GM18907 (cell line): ENCODE measurements at regions not wholly inside any gene's neighbourhood (a gene's known extent, or its start where the extent isn't known, plus 50 kb on each side); places are given as distances from the start of the nearest gene placed in this dataset.
"Not testable (repeated sequence)": the region's sequence is repeated elsewhere in the genome, so short reads cannot be mapped to it uniquely, and the experiment has no call there.

Source experiments
- ATAC-seq: cut with Tn5 transposase; IDR thresholded peaks from one replicate; pipeline ENCODE4 v1.9.1; 2021; ENCODE audit warnings: mild to moderate bottlenecking, moderate library complexity; ENCODE audit not compliant: unreplicated experiment

DNA sequence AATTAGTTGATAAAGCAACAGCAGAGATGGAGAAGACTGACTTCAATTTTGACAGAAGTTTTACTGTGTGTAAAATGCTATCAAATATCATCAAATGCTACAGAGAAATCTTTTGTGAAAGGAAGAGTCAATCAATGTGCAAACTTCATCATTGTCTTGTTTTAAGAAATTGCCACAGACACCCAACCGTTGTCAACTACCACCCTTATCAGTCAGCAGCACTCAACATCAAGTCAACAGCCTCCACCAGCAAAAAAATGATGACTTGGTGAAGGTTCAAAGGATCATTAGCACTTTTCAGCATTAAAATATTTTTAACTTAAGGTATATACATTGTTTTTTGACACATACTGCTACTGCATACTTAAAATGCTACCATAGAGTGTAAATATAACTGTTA lies 888.8 kb downstream of the CDH18 start:
- ATAC-seq = no peak

DNA sequence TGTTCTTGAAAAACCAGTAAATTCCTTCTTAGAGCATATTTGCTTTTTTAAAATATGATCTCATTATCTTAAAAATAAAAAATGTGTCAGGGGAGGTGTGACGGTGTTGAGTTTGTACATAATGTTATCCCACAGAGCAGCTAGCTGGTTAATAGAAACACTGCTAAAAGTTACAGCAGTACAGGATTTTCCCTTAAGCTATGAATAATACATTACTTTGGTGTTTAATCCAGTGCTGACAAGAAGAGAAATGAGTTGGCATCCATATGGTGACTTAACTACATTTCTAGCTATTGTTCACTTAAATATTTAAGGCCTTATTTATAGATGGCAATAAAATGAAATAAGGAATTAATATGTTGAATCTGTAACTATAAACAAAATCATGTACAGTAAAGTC lies 883.1 kb downstream of the CDH18 start:
- no peak for ATAC-seq

DNA sequence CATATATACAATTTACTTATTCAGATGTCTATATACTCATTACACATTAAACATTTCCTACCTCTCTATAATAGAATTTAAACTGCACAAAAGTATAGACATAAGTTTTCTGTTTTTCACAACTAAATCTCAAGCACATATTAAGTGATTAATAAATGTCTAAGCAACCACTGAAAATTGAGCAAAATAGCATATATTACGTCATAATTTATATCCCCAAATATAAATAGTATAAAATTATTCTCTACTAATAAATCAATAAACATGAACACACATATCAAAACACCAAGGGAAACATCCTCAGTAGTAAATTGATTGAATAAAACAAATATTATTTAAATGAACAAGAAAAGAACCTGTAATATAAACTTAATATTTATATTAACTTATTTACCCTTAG lies 865.1 kb downstream of the CDH18 start:
- no peak for ATAC-seq

DNA sequence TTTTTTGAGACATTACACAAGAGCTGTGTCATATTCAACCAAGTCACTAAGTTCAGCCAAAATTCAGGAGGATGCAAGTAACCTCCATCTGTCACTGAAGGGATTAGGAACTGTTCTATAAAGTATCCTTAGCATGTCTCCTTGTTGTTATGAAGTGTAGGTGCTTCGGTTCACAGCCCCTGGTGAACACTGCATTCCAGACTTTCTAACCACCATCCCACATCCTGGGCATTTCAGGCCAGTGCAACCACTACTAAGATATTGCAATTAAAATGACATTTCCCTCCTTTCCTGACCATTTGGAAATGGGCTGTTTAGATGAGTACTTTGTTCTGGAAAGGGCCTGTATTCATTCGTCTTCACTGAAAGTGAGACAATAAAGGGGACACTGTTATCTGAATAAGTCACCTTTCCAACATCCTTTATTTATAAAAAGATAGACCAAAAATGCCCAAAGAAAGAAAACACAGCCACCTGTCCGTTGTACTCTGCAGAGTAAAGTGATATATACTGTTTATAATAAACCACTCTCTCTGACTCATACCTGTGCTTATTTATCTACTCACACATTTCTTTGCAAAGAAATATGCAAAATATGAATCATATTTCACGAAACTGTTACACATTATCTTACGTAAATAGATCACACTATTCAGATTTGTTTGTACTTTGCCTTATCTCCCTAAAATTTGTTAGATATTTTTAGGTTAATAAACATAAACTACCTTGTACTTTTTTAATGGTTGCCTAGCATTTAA lies 861.9 kb downstream of the CDH18 start:
- ATAC-seq = no peak

DNA sequence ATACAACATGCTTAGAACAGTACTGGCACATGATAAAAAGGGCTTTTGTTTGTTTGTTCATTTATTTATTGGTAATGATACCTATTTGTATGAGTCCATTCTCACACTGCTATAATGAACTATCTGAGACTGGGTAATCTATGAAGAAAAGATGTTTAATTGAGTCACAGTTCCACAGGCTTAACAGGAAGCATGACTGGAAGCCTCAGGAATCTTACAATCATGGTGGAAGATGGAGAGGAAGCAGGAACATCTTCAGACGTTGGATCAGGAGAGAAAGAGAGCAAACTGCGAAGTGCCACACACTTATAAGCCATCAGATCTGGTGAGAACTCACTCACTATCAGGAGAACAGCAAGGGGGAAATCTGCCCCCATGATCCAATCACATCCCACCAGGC lies 847.7 kb downstream of the CDH18 start:
- no peak for ATAC-seq

DNA sequence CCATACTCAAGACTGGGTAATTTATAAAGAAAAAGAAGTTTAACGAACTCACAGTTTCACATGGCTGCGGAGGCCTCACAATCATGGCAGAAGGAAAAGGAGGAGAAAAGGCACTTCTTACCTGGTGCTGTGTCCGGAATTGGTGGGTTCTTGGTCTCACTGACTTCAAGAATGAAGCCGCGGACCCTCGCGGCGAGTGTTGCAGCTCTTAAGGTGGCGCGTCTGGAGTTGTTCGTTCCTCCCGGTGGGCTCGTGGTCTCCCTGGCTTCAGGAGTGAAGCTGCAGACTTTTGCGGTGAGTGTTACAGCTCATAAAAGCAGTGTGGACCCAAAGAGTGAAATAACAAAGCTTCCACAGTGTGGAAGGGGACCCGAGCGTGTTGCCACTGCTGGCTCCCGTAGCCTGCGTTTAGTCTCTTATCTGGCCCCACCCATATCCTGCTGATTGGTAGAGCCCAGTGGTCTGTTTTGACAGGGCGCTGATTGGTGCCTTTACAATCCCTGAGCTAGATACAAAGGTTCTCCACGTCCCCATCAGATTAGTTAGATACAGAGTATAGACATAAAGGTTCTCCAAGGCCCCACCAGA lies 846.0 kb downstream of the CDH18 start:
- ATAC-seq = not testable (repeated sequence)

DNA sequence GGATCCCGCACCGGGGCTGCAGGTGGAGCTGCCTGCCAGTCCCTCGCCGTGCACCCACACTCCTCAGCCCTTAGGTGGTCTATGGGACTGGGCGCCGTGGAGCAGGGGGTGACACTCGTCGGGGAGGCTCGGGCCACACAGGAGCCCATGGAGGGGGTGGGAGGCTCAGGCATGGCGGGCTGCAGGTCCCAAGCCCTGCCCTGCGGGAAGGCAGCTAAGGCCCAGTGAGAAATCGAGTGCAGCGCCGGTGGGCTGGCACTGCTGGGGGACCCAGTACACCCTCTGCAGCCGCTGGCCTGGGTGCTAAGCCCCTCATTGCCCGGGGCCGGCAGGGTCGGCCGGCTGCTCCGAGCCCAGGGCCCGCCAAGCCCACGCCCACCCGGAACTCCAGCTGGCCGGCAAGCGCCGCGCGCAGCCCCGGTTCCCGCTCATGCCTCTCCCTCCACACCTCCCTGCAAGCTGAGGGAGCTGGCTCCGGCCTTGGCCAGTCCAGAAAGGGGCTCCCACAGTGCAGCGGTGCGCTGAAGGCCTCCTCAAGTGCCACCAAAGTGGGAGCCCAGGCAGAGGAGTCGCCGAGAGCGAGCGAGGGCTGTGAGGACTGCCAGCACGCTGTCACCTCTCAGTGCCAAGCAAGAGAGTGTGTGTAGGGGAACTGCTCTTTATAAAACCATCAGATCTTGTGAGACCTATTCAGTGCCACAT lies 845.1 kb downstream of the CDH18 start:
- not testable (repeated sequence) for ATAC-seq

DNA sequence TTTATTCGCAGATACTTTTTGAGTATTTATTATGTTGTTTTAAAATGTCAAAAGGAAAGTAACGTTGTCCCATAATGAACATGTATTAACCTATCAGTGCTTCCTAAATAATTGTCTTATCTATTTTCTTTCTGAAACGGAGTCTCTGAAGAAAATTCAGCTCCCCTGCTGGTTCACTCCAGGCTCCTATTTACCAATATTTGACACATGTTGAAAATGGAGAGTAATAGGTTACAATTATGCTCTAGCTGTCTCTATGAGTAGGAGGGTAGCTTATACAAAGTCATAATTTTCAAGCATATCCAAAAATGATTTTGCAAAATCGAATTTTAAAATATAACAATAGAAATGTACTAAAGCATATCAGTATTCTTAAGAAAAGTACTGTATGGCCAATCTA lies 844.1 kb downstream of the CDH18 start:
- no peak for ATAC-seq

DNA sequence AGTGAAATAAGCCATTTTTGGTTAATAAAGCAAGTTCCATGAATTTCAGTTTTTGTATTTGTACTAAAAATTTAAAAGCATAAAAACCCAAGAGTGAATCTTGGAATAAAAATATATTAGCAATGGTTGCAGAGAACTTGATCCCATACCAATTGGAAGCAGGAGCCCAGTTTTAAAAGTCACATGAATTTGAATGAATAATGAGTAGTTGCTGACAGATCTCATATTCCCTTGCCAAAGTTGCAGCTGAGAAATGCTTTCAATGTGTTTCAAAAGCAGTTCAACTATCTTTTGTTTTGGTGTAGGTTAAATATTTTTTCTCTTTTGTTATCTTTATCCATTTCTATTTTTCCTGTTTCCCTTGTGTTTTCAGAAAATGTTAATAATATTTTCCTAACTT lies 818.6 kb downstream of the CDH18 start:
- no peak for ATAC-seq

DNA sequence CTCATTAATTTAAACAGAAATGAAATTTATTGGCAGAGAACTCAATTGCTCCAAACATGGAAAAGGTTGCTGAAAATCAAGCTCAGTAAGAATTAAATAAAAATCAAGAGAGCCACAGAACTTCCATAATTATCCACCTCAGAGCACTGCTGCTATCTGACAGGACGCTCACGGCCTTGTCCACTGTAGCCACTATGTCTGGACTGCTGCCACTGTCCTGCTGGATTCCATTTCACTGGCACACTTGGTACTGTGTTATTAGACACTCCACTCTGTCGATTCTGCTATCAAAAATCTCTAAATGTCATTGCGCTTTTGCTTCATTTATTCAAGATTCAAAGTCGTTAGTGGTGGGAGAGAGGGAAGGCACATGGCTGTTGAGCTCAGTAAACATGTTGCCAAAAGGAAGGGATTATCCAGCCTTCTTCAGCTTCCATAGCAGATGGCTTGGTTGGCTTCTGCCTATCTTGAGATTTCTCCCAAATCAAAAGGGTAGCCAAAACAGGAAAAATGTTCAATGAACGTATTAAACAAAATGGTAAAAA lies 815.0 kb downstream of the CDH18 start:
- ATAC-seq = no peak

DNA sequence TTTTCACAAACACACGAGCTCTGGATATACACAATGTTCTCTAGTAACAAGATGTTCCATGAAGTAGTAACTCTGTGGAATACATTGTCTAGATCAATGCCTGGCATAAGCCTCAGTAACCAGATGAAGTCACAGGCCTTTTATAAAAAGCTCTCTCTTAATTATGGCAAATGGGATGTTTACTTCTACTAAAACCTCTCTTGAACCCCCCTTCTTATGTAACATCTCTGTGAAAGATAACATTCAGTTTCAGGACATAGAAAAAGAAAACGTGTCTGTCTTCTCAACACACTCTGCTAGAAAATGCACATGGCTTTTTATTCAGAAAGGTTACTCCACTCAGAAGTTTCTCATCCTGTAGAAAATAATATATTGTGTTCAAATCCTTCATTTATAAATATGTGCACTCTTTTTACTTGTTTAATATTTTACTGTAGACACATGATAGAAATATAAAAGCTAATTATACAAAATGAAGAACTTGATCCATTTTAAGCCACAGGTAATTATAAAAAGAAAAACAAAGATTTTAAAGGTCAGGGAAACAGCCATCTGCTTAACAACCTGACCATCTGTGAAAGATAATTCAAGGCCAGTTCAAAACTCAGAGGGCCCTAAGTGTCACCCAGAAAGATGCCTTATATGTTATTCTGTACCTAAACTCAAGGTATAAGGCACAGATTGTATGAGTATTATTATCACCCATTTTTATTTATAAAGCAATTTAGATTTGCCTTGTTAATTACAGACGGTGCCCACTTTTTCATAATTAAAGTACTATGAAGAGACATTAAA lies 812.0 kb downstream of the CDH18 start:
- ATAC-seq = no peak

DNA sequence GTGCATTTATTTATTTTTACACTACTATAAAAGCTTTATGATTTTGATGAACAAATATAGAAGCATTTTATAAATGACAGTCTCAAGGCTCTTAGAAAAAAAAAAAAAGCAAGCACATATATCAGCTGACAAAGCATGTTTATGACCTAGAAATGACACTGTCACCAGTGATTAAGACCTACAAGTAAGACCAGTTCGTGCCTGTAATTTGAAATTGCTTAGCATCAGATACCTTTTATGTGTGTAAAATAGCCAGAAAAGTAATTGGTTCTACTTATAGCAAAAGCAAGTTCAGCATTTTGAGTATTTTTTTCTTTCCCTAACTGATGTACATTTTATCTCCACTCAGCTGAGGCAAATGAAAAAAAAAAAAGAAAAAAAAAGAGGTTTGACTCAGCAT lies 808.4 kb downstream of the CDH18 start:
- no peak for ATAC-seq

DNA sequence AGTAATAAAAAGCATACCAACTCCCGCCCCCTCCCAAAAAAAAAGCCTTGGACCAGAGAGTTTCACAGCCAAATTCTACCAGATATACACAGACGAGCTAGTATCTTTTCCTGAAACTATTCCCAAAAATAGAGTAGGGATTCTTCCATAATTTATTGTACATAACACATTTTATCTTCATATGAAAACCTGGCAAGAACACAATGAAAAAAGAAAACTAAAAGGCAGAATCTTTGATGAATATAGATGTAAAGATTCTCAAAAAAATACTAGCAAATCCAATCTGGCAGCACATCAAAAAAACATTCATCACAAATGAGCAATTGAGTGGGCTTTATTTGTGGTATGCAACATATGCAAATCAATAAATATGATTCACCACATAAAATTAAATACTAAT lies 798.8 kb downstream of the CDH18 start:
- no peak for ATAC-seq

DNA sequence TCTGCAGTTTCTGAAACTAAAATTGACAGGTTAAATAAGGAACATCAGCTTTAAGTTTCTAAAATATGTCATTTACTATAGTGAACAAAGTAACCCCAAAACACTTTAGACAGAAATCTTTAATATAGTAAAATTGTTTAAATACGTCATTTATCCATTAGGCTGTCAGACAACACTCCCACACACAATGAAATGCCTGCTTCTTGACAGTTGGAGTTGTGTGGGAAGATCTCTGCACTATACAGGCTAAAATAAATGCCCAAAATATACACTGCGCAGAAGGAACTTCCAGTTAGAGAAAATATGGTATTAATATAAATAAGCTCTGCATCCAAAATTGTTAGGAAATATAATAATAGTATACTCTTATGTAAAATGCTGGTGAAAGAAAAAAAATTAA lies 794.4 kb downstream of the CDH18 start:
- ATAC-seq = no peak

DNA sequence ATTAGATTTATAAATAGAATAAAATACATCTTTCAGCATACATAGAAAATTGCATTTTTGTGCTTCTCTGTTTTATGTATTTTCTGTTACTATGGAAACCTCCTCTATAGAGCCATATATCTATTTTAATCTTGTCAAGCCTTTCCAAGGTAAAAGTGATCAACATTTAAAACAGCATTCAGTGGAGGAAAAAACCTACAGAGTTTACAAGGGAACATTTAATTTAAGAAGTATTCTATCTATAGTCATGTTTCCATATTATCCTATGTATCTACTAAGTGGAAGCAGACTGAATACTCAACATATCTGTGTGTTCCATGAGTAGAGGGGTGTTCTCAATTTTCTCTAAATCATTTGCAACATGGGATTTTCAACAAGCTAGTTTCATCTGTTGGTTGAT lies 791.4 kb downstream of the CDH18 start:
- ATAC-seq = no peak

DNA sequence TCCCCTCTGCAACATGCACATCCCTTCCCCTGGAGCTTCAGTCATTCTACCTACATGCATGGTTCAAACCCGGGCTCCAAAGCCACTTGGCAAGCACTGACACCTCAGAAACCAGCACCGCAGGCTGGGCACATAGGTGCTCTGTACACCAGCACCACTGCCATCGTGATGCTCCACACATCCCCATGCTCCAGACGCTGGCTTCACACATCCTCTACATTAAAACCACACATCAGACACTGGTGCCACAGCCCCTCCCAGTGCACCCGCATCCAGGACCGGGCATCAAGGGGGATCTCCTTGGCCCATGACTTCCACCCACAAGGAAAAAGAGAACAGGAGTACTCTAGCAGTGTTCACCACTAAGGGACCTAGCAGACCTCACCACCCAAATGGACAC lies 787.7 kb downstream of the CDH18 start:
- ATAC-seq = no peak

DNA sequence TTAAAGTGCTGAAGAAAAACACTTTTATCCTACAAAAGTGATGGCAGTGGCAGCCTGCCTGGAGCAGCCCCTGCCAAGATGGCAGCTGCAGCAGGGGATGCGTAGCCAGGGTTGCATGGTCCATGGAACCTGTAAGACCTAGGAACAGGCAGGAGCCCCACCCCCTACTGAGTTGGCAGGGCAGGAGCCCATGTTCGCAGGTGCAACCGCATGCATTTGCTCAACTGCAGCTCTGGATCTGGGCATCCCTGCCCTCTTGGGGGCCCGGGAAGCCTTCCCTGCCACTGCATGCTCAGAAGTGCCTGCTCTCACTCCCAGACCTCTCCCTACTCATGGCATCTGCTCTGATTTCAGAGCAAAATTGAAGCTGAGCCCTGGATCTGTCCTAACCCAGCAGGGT lies 779.6 kb downstream of the CDH18 start:
- no peak for ATAC-seq

DNA sequence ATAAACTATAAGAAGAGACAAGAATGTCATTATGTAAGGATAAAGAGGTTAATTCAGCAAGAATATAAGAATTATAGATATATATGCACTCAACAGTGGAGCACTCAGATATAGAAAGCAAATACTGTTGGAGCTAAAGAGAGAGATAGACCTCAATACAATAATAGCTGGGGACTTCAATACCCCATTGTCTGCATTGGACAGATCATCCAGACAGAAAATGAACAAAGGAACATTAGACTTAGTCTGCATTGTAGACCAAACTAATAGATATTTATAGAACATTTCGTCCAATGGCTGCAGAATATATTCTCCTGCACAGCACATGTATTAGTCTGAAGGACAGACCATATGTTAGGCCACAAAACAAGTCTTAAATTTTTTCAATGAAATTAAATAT lies 777.1 kb downstream of the CDH18 start:
- no peak for ATAC-seq

DNA sequence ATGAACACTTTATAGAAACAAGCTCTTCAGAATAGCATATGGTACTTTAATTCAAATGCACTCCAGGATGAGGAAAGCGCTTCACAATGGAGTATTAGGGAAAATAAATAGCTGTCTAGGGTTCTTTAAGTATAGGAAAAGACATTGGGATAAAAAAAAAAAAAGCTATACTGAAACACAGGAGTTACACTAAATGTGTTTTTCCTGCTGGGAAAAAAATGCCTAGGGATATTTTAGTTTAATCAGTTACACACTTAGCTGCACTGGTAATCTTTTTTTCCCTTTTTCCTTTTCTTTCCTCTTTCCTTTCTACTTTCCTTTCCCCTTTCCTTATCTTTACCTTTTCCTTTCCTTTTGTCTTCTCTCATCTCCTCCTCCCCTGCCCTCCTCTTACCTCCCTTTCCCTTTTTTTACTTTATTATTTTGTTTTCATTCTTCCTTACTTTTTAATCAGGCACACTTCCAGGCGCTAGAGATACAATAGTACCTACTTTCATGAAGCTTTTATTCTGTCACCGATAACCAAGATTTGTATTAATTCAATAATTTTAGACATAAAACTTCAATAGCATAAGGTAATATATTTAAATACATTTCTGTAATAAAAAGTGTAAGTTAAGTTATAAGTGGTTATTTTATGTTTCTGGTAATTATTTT lies 758.7 kb downstream of the CDH18 start:
- no peak for ATAC-seq

DNA sequence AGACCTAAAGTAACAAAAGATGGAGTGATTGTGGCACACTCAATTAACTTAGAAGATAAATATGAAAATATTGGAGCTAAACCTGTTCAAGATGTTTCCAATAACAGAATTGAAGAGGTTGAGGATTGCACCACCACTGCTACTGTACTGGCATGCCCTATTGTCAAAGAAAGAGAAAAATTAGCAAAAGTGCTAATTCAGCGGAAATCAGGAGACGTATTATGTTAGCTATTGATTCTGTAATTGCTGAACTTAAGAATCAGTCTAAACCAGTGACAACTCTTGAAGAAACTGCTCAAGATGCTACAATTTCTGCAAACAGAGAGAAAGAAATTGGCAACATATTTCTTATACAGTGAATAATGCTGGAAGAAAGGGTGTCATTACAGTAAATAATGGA lies 754.4 kb downstream of the CDH18 start:
- no peak for ATAC-seq

DNA sequence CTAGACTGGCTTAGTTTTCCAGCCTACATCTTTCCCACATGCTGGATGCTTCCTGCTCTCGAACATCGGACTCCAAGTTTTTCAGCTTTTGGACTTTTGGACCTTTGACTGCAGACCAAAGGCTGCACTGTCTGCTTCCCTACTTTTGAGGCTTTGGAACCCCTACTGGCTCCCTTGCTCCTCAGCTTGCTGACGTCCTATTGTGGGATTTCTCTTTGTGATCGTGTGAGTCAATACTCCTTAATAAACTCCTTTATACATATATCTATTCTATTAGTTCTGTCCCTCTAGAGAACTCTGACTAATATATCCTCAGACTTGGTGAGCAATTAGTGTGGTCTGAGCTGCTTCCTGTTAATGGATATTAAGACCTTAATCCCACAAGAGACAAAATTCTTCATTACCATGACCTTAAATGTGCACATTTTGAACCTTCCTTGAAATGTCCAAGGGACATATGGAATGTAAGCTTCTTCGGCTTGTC lies 752.9 kb downstream of the CDH18 start:
- ATAC-seq = no peak
